ENCODE measurements at regions not wholly inside any gene's neighbourhood (a gene's known extent, or its start where the extent isn't known, plus 50 kb on each side); places are given as distances from the start of the nearest gene placed in this dataset.

GRCh38 chr15:91712286-91712685 is 141.2 kb upstream of the SLCO3A1 start:
- in situ Hi-C loops (cut with HindIII; ENCODE audit: low pct_unique_long_range_greater_than_20kb, low sequenced_read_pairs) = no loop called here

DNA sequence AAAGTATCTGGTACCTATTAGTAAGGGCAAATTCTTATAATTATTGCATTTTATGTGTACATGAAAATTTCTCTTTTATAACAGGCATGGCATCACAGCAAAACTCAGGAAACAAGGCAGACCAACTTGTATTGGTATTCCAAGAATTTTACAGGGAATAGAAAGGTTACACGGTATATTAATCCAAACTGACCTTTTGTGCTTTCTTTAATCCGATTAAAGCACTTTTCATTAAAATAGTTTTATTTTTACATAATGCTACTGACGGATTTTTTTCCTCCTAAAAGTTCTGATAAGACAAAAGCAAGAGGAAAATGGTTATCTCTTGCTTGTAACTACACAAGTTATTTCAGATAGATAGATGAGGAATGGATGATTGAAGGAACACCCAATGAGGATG is 137.0 kb upstream of the SLCO3A1 start:
- DNase-seq (ENCODE audit: low read depth) = no peak
- in situ Hi-C loops (cut with HindIII; ENCODE audit: low pct_unique_long_range_greater_than_20kb, low sequenced_read_pairs) = no loop called here

More at GRCh38 chr15:91712286-91712685, 141.2 kb upstream of the SLCO3A1 start:
- no peak for DNase-seq (ENCODE audit: low read depth)

DNA sequence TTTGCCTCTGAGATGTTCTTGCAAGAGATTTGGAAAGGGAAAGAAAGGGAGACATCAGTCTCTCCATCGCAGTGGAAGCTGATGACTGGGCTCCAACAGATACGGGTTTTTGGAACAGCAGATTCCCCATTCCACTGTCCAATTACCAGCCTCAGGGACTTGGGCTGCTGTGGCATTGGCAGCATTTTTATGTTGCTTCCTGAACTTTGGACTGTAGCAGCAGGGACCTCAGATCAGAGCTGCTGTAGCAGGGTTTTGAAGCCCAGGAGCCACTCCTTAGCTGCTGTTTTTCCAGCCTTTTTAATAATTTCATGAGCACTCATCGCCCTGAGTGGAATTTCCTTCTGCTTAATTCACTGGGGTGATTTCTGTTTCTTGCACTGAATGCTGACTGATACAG is 135.7 kb upstream of the SLCO3A1 start:
- in situ Hi-C loops (cut with HindIII; ENCODE audit: low pct_unique_long_range_greater_than_20kb, low sequenced_read_pairs) = no loop called here
- DNase-seq (ENCODE audit: low read depth) = no peak

DNA sequence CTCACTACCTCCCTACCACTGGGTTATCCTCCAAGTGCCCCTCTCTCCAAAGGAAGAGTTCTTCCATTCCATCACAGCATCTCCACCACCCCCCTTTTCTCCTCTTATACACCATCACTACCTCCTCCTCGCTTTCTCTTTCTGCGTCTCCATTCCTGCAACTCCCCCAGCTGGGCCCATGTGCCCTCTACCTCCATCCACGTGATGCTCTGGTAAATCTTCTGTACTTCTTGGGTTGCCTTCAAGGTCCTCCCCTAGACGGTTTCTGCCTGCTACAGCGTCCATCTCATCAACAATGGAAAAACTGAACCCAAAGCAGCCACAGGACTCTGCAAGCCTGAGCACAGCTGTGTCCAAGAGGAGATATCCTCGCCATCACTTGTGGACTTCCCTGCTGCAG is 129.5 kb upstream of the SLCO3A1 start:
- DNase-seq (ENCODE audit: low read depth) = no peak
- in situ Hi-C loops (cut with HindIII; ENCODE audit: low pct_unique_long_range_greater_than_20kb, low sequenced_read_pairs) = no loop called here

DNA sequence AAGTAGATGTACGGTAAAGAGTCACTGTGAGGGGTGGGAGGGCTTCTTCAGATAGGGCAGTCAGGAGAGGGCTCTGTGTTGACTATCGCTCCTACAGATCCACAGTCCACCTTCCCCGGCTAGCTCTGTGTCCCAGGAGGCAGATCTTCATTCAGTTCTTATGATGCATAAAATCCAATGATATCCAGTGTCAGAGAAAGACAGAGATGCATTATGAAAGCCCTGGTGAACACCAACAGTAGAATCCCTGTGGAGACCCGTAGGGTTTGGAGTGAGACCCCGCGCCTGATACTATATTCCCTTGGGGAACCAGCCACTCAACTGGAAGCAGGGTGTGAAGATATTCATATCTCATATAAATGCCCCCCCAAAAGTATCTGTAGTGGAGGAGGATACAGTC is 119.8 kb upstream of the SLCO3A1 start:
- no peak for DNase-seq (ENCODE audit: low read depth)
- in situ Hi-C loops (cut with HindIII; ENCODE audit: low pct_unique_long_range_greater_than_20kb, low sequenced_read_pairs) = no loop called here

- in situ Hi-C loops (cut with HindIII; ENCODE audit: low pct_unique_long_range_greater_than_20kb, low sequenced_read_pairs) = no loop called here
- no peak for DNase-seq (ENCODE audit: low read depth)
Observed at GRCh38 chr15:91737151-91737818, 116.2 kb upstream of the SLCO3A1 start.

GRCh38 chr15:91741986-91742385 is 111.5 kb upstream of the SLCO3A1 start:
- in situ Hi-C loops (cut with HindIII; ENCODE audit: low pct_unique_long_range_greater_than_20kb, low sequenced_read_pairs) = no loop called here
- DNase-seq (ENCODE audit: low read depth) = no peak

GRCh38 chr15:91751611-91752010 is 101.9 kb upstream of the SLCO3A1 start:
- in situ Hi-C loops (cut with HindIII; ENCODE audit: low pct_unique_long_range_greater_than_20kb, low sequenced_read_pairs) = no loop called here
- DNase-seq (ENCODE audit: low read depth) = no peak

DNA sequence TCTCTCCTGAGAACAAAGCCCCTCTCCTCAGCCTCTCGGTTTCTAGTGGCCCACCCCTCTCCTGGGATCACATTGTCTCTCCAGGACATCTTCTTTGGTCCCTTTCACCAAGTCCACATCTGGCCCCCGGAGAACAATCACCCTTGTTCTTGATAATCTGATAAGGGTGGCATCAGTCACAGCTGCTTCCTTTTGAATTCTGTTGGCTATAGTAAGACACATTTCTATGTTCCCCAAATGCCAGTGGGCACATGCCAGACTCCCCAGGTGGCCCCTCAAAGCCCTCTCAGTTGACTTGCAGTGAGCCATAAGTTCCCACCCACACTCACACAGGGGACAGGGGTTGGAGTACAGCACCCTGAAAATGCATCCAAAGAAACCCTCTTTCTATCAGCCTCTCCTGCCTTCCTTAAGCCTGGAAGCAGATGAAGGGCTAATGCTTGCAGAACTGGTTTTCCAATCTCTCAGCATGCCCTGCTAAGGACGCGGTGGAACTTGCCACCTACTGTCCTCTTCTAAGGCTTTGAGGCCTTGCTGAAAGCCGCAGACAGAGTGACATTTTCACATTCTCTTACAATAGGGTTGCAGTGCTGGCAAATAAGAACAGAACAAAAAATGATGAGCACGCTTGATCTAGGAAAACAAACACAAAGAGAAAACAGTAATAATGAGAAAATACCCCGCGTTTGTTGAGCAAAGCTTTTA is 101.3 kb upstream of the SLCO3A1 start:
- no peak for DNase-seq (ENCODE audit: low read depth)
- in situ Hi-C loops (cut with HindIII; ENCODE audit: low pct_unique_long_range_greater_than_20kb, low sequenced_read_pairs) = no loop called here

DNA sequence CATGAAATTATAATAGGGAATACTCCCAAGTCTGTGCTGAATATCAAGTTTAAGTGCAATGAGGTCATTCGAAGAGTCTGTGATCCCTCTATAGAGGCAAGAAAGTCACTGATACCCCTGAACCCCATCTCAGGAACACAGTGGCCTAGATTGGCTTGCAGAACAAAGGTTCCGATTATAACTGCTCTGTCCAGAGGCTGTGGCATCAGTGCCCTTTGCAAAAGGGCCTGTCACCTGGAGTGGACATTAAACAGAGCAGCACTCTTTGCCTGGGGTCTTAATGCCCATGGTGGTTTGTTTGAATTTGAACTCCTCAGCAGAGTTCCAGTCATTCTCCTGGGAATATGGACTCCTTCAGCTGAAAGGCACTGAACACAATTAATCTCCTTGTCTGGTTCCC is 93.9 kb upstream of the SLCO3A1 start:
- no peak for DNase-seq (ENCODE audit: low read depth)
- in situ Hi-C loops (cut with HindIII; ENCODE audit: low pct_unique_long_range_greater_than_20kb, low sequenced_read_pairs) = no loop called here

- in situ Hi-C loops (cut with HindIII; ENCODE audit: low pct_unique_long_range_greater_than_20kb, low sequenced_read_pairs) = no loop called here
- DNase-seq (ENCODE audit: low read depth) = no peak
Observed at GRCh38 chr15:91765660-91766059, 87.8 kb upstream of the SLCO3A1 start.

GRCh38 chr15:91769476-91769875 is 84.0 kb upstream of the SLCO3A1 start:
- DNase-seq (ENCODE audit: low read depth) = no peak
- in situ Hi-C loops (cut with HindIII; ENCODE audit: low pct_unique_long_range_greater_than_20kb, low sequenced_read_pairs) = no loop called here

- DNase-seq (ENCODE audit: low read depth) = no peak
- in situ Hi-C loops (cut with HindIII; ENCODE audit: low pct_unique_long_range_greater_than_20kb, low sequenced_read_pairs) = no loop called here
Observed at GRCh38 chr15:91769894-91770293, 83.6 kb upstream of the SLCO3A1 start.

- DNase-seq (ENCODE audit: low read depth) = no peak
- in situ Hi-C loops (cut with HindIII; ENCODE audit: low pct_unique_long_range_greater_than_20kb, low sequenced_read_pairs) = no loop called here
Observed at GRCh38 chr15:91776104-91776503, 77.4 kb upstream of the SLCO3A1 start.

DNA sequence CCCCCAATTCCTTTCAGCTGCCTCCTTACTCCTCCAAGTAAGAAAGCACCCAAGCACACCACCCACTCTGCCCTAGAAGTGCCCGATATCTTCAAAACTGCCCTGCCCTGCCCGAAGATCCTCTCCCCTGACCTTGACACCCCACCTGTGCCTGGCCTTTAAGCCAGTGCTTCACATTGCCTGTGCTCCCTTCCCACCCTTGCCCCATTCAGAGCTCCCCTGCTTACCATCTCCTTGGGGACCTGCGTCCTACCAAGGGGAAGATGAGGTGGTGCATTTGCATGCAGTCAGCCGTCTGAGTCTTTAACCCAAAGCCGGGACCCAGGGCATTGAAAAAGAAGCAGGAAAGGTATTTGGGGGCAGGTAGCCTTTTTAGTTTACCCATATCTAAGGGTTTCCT is 73.5 kb upstream of the SLCO3A1 start:
- in situ Hi-C loops (cut with HindIII; ENCODE audit: low pct_unique_long_range_greater_than_20kb, low sequenced_read_pairs) = no loop called here
- DNase-seq (ENCODE audit: low read depth) = no peak

GRCh38 chr15:91780387-91780786 is 73.1 kb upstream of the SLCO3A1 start:
- no peak for DNase-seq (ENCODE audit: low read depth)
- in situ Hi-C loops (cut with HindIII; ENCODE audit: low pct_unique_long_range_greater_than_20kb, low sequenced_read_pairs) = no loop called here

DNA sequence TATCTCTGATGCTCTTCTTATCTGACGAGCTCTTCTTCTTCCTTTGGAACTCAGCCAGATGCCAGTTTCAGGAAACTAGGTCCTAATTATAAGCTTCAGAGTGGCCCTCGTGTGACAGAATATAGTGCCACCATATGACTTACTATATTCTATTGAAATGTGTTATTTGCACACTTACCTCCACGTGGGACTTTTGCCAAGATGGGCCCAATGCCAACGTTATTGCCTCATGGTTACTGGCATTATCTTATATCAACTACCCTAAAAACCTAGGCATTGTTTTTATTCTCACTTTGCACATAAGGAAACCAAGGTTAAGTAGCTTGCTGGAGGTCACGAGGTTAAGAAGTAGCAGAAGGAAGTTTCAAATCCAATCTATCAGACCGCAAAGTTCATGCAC is 71.3 kb upstream of the SLCO3A1 start:
- no peak for DNase-seq (ENCODE audit: low read depth)

DNA sequence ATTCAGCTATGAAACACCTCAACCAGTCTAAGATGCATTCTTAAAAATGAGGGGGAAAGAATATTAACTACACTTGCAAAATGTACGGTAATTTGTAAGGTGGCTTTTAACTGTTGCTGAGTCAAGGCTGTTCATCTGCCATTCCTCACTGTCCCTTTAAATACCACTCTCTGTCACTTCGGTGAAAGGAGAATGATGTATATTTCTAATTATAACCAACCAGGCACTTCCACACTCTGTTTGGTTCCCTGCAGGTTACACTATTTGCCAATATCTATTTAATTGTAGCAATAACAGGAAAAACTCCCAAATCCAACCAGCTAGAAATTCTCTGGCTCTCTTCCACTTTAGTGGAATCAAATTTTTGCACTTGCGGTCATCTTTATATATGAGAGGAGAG is 70.5 kb upstream of the SLCO3A1 start:
- no peak for DNase-seq (ENCODE audit: low read depth)

More for the DNA sequence above, 71.3 kb upstream of the SLCO3A1 start:
- in situ Hi-C loops (cut with HindIII; ENCODE audit: low pct_unique_long_range_greater_than_20kb, low sequenced_read_pairs) = no loop called here

DNA sequence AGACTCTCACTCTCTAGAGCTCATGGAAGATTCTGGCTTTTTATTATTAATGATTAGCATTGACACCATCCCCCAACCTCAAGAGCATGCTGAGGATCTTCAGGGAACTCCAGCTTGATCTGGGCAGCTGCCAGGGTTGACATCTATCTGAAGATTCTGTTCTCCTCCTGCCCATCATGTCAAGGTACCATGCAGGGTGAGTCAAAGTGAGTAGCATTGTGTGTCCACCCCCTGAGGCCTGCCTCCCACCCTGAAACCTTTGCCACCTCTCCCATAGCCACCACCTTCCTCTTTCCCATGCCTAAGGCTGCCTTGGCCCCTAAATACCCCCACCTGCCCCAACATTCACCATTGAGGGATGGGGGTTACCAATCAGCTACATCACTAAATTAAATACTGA is 70.1 kb upstream of the SLCO3A1 start:
- in situ Hi-C loops (cut with HindIII; ENCODE audit: low pct_unique_long_range_greater_than_20kb, low sequenced_read_pairs) = no loop called here

More for the DNA sequence above, 70.5 kb upstream of the SLCO3A1 start:
- in situ Hi-C loops (cut with HindIII; ENCODE audit: low pct_unique_long_range_greater_than_20kb, low sequenced_read_pairs) = no loop called here

More for the DNA sequence above, 70.1 kb upstream of the SLCO3A1 start:
- no peak for DNase-seq (ENCODE audit: low read depth)
